IPS-NIHi11 (cell line): ENCODE measurements at regions not wholly inside any gene's neighbourhood (a gene's known extent, or its start where the extent isn't known, plus 50 kb on each side); places are given as distances from the start of the nearest gene placed in this dataset.
A peak's percentile ranks its signal among the peaks of the same experiment; 100 is the strongest.
"Not testable (repeated sequence)": the region's sequence is repeated elsewhere in the genome, so short reads cannot be mapped to it uniquely, and the experiment has no call there.

ENCODE experiments used
- DNase-seq: peaks from one replicate; pipeline ENCODE4 v3.0.0; 2012; ENCODE audit warnings: mixed read lengths, low spot score

DNA sequence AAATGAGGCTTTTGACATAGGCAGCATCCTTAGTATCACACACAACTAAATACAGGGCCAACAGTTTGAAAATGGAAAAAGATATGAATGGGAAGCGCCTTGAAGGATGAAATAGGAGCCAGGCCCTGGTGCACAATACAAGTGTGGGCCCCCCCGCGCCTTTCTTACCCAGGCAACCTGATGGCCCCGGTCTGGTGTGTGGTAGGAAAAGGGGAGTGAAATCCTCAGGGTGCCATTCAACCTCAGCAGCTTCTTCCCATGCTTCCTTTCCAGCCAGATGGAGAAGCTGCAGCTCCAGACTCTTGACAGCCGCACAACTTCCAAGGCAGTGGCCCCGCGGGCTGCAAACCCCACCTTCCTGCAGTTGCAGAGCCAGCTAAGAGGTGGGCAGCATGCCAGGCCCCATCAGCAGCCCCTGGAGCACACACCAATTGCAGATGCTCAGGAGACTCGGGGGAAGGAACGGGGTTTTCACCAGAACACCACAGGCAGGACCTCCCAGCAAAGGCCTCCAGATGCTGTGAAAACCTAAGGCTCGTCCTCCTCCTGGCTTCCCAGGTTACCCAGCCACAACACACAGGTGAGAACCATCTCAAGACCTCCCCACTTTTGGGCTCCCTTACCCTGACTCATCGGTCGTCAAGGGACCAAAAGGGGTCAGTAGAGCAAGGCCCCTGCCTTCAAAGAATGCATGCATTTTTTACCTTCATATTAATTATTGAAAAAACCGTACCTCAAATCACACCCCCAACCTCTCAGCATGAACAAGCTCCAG is 101.6 kb downstream of the CPN2 start:
- DNase-seq, result no peak

GRCh38 chr3:194250098-194251002 is 100.8 kb downstream of the CPN2 start:
- no peak for DNase-seq

- DNase-seq, result no peak
Observed at GRCh38 chr3:194251007-194251406, 100.1 kb downstream of the CPN2 start.

- no peak for DNase-seq
Observed at GRCh38 chr3:194251461-194251860, 99.7 kb downstream of the CPN2 start.

- DNase-seq, result no peak
Observed at GRCh38 chr3:194251891-194252560, 99.1 kb downstream of the CPN2 start.

- no peak for DNase-seq
Observed at GRCh38 chr3:194253270-194253669, 97.9 kb downstream of the CPN2 start.

DNA sequence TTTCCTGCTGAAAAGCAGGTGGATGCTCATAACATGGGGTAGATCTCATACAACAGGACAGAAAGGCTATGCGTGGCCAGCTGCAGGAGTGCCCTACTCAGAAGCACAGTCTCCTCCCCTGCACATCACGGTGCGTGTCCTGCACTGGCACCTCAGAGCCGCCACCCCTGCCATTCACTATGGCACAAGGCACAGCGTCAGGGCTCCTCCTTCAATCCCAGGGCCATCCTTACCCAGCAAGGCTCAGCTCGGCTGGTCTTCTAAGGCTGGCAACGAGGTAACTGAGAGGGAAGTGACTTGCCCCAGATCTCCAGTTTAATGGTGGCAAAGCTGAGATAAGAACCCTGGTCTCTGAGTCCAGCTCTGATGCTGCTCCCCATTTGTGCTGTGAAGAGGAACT is 97.1 kb downstream of the CPN2 start:
- DNase-seq, result no peak

GRCh38 chr3:194255252-194256039 is 95.7 kb downstream of the CPN2 start:
- DNase-seq, result no peak

- no peak for DNase-seq
Observed at GRCh38 chr3:194256040-194256945, 94.8 kb downstream of the CPN2 start.

DNA sequence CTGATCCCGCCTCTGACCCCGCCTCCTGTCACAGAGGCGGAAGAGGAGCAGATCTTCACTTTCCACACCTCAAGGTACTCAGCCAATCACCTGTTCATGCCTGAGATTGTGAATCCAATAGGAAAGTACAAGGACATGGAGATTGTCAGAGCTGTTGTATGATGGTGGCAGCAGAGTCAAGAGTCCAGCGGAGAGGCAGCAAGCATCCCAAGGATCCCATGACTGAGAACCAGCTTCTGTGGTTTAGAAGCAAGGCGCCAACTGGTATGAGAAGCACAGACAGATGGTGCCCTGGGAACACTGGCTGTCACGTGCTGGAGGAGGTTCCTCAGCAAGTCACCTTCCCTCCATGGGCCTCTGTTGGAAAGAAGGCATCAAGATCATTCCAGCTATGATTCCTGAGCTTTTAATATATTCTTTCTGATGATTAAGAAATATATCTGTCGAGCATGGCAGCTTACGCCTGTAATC is 93.9 kb downstream of the CPN2 start:
- DNase-seq, result no peak

DNA sequence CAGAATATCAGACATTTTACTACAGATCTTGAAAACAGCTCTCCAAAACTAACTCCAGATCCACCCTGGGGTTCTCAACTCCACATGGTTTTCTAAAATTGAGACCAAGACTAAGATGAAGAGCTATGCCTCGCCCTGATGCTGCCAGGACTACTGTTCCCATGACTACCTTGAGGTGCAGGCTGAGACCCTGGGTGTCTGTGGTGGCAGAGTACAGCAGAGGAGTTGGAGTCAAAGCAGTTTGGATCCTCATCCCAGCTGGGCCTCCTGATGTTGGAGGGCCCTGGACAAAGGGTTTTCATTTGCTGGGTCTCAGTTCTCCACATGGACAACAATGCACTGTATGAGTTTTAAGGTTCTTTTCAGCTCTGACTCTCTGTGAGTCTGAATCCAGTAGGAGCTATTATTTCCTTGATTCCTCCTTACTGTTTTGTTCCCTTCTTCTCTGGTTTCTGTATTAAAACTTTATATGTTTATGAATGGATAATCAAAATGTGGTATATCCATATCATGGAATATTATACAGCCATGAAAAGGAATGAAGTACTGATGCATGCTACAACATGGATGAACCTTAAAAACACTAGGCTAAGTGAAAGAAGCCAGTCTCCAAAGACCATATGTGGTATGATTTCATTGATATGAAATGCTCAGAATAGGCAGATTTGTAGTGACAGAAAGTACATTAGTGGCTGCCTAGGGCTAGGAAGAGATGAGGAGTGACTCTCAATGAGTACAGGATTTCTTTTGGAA is 93.0 kb downstream of the CPN2 start:
- no peak for DNase-seq

DNA sequence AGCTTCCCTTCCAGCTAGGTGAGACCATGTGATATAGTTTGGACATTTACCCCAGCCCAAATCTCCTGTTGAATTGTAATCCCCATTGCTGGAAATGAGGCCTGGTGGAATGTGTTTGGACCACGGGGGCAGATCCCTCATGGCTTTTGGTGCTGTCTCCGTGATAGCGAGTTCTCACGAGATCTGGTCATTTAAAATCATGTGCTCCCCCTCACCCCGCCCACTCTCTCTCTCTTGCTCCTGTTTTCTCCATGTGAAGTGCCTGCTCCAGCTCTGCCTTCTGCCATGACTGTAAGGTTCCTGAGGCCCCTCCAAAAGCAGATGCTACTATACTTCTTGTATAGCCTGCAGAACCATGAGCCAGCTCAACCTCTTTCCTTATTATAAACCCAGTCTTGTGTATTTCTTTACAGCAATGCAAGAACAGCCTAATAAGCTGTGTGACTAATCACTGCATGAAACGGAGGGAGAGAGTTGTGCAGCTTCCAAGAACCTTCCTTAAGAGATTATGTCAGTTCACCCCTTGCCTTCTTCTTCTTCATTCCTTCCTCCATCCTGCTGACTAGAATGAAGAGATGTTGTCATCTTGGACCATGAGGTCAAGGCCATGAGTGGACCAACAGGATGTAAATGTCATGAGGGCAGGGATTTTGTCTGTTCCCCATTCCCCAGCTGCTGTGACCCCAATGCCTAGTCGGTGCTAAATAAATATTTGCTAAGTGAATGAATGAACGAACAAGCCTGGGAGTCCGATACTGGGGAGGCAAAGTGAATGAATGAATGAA is 91.0 kb downstream of the CPN2 start:
- no peak for DNase-seq

GRCh38 chr3:194261581-194262063 is 89.5 kb downstream of the CPN2 start:
- DNase-seq, result no peak

DNA sequence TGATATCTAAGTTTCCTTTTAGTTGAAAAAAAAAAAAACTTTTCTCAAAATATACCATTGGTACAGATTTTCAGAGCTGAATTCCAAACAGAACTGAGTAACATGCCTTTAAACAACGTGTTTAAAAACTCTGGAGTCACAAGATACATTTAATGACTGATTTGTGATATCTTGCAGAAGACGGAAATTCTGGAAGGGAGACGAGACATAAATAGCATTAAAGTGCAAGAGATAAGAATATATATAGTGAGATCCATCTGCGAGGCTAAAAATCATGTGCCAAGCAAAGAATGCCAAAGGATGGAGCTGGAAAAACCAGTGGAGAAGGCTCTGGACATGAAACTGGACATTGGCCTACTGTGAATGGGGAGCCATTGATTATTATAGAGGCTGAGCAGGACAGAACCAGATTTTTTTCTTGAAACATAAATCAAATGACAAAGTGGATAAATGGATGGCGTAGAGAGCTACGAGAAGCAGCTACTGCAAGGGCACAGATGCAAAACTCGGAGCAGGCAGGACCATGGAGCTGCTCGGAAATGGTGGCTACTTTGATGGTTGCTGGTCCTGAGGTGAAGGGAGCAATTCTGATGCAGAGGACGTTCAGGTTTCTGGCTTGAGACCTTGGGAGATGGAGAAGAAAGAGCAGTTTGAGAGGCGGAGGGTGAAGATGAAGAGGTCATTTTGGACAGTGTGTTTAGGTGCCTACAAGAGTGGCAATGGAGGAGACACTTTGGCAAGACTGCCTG is 88.8 kb downstream of the CPN2 start:
- no peak for DNase-seq

DNA sequence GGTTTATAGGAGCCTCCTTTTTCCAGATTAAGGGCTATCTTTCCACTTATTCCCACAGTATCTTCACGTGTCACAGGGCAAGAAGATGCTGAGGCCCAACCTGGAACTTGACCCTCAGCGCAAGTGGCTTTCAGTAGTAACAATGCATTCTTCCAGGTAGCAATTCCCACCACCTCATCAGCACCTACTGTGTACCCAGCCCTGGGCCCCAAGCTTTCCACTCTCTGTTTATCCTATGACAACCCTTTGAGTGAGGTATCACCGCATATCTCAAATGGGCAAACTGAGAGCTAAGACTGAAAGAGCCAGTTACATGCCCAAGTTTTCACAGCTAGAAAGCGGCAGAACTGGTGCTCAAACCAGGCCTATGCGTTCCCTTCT is 88.2 kb downstream of the CPN2 start:
- DNase-seq, result no peak

DNA sequence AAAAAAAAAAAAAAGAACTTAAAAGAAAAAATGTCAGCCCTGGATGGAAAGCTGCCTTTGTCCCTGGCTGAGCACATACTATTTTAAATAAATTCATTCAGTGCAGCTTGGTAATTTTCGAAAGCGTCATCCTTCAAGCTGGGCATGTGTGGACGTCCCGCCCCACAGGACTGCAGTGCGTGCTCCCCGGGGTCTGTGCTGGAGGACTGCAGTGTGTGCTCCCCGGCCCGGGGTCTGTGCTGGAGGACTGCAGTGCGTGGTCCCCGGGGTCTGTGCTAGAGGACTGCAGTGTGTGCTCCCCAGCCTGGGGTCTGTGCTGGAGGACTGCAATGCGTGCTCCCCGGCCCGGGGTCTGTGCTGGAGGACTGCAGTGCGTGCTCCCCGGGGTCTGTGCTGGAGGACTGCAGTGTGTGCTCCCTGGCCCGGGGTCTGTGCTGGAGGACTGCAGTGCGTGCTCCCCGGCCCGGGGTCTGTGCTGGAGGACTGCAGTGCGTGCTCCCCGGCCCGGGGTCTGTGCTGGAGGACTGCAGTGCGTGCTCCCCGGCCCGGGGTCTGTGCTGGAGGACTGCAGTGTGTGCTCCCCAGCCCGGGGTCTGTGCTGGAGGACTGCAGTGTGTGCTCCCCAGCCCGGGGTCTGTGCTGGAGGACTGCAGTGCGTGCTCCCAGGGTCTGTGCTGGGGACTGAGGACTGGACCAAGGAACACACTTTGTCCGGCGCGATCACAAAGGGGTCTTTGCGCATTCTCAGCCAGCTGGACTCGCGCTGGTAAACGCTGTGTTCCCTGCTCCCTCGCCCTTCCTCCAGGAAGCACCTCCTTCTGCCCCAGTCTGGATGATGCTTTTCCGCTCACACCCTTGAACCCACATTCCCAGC is 86.3 kb downstream of the CPN2 start:
- DNase-seq, result not testable (repeated sequence)

DNA sequence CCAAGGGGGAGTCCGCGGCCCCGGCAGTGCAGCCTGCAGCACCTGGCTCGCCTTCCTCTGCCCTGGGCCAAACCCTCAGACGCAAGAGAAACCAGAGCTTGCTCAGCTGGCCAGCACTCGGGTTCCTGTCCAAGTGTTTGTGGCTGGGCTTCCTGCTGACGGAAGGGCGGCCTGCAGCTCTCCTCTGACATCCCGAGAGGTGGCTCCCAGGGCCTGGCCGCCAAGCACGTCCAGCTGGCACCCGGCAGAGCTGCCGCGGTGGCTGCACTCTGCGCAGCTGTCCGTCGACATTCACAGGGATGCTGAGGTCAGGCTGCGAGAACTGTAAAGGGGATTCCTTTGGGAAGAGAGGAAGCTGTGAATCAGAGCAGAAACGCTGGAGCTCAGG is 85.6 kb downstream of the CPN2 start:
- DNase-seq, result peak; percentile 63
